HG03432 (cell line): ENCODE measurements at regions not wholly inside any gene's neighbourhood (a gene's known extent, or its start where the extent isn't known, plus 50 kb on each side); places are given as distances from the start of the nearest gene placed in this dataset.

ENCODE experiments used
- ATAC-seq: cut with Tn5 transposase; IDR thresholded peaks from one replicate; pipeline ENCODE4 v1.9.1; 2021; ENCODE audit warnings: mild to moderate bottlenecking, moderate library complexity; ENCODE audit not compliant: unreplicated experiment

- ATAC-seq, result no peak
Measured at GRCh38 chr1:228823200-228823599, 87.9 kb downstream of the RHOU start.

- no peak for ATAC-seq
Measured at GRCh38 chr1:228824366-228824765, 89.1 kb downstream of the RHOU start.

- no peak for ATAC-seq
Measured at GRCh38 chr1:228825041-228825440, 89.8 kb downstream of the RHOU start.

- ATAC-seq, result peak; percentile 69
Measured at GRCh38 chr1:228825840-228826484, 90.7 kb downstream of the RHOU start.

- no peak for ATAC-seq
Measured at GRCh38 chr1:228827019-228827418, 91.7 kb downstream of the RHOU start.

GRCh38 chr1:228828151-228828550 lies 92.9 kb downstream of the RHOU start:
- ATAC-seq, result no peak

GRCh38 chr1:228830185-228830953 lies 95.1 kb downstream of the RHOU start:
- no peak for ATAC-seq

- ATAC-seq, result peak; percentile 89
Measured at GRCh38 chr1:228830954-228831481, 95.7 kb downstream of the RHOU start.

GRCh38 chr1:228833911-228834688 lies 98.8 kb downstream of the RHOU start:
- no peak for ATAC-seq

- no peak for ATAC-seq
Measured at GRCh38 chr1:228835456-228835855, 100.2 kb downstream of the RHOU start.

- no peak for ATAC-seq
Measured at GRCh38 chr1:228835911-228836310, 100.6 kb downstream of the RHOU start.

- ATAC-seq, result no peak
Measured at GRCh38 chr1:228836427-228836826, 101.1 kb downstream of the RHOU start.

- ATAC-seq, result no peak
Measured at GRCh38 chr1:228837032-228837431, 101.8 kb downstream of the RHOU start.

GRCh38 chr1:228837817-228838716 lies 102.8 kb downstream of the RHOU start:
- ATAC-seq, result peak; percentile 66

GRCh38 chr1:228838717-228839500 lies 103.6 kb downstream of the RHOU start:
- ATAC-seq, result no peak

- no peak for ATAC-seq
Measured at GRCh38 chr1:228839656-228840055, 104.4 kb downstream of the RHOU start.

- ATAC-seq, result no peak
Measured at GRCh38 chr1:228841632-228842031, 106.4 kb downstream of the RHOU start.

GRCh38 chr1:228842094-228842775 lies 107.0 kb downstream of the RHOU start:
- peak; percentile 70 for ATAC-seq

GRCh38 chr1:228845101-228845500 lies 109.8 kb downstream of the RHOU start:
- no peak for ATAC-seq
